Stomach (tissue), 4 donors: ENCODE measurements at regions not wholly inside any gene's neighbourhood (a gene's known extent, or its start where the extent isn't known, plus 50 kb on each side); places are given as distances from the start of the nearest gene placed in this dataset.

Source experiments
- POLR2A ChIP-seq, 4 donors: fragments of 450-650 bp; IDR thresholded peaks; one replicate each; pipeline ENCODE4 v1.6.1; 2016; ENCODE audit warnings: antibody characterized with exemption in 4 of 4, control low read depth in 2 of 4, mild to moderate bottlenecking in 1 of 4, moderate library complexity in 1 of 4
- TF ChIP-seq, protein P1 (sequence below), 7 experiments: fragments of 450-650 bp in 4 of 7; fragments of 200-600 bp in 3 of 7; sonication (generic) in 3 of 7; IDR thresholded peaks; one replicate each; pipeline ENCODE4 v1.5.1; 2016 to 2019; ENCODE audit warnings: antibody characterized with exemption in 7 of 7, control low read depth in 2 of 7, mild to moderate bottlenecking in 1 of 7

DNA sequence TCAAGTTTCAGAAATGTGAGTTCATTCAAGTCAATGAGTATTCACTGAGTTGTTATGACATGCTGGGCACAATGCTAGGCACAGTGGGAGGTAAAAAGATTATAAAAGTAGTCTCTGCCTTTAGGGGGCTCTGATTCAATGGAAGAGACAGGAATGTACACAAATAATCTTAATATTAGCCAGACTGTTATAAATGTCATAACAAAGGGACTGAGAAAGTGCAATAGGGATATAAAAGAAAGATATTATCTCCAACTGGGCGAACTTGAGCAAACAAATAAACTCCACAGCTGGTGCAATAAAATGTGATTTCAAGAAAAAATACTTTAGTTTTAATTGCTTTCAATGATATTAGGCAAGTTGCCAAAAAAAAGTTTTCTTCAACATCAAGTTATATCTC is 755.2 kb downstream of the BRINP1 start:
- TF ChIP-seq, protein P1, sequence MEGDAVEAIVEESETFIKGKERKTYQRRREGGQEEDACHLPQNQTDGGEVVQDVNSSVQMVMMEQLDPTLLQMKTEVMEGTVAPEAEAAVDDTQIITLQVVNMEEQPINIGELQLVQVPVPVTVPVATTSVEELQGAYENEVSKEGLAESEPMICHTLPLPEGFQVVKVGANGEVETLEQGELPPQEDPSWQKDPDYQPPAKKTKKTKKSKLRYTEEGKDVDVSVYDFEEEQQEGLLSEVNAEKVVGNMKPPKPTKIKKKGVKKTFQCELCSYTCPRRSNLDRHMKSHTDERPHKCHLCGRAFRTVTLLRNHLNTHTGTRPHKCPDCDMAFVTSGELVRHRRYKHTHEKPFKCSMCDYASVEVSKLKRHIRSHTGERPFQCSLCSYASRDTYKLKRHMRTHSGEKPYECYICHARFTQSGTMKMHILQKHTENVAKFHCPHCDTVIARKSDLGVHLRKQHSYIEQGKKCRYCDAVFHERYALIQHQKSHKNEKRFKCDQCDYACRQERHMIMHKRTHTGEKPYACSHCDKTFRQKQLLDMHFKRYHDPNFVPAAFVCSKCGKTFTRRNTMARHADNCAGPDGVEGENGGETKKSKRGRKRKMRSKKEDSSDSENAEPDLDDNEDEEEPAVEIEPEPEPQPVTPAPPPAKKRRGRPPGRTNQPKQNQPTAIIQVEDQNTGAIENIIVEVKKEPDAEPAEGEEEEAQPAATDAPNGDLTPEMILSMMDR (IDR thresholded peaks at IDR 0.05) = no peak
- TF ChIP-seq POLR2A (IDR thresholded peaks at IDR 0.05) = no peak
